HG03378 (cell line): ENCODE measurements at regions not wholly inside any gene's neighbourhood (a gene's known extent, or its start where the extent isn't known, plus 50 kb on each side); places are given as distances from the start of the nearest gene placed in this dataset.
"Not testable (repeated sequence)": the region's sequence is repeated elsewhere in the genome, so short reads cannot be mapped to it uniquely, and the experiment has no call there.

Experiments
- ATAC-seq: cut with Tn5 transposase; IDR thresholded peaks from one replicate; pipeline ENCODE4 v1.9.1; 2021; ENCODE audit warnings: mild to moderate bottlenecking, moderate library complexity; ENCODE audit not compliant: unreplicated experiment

DNA sequence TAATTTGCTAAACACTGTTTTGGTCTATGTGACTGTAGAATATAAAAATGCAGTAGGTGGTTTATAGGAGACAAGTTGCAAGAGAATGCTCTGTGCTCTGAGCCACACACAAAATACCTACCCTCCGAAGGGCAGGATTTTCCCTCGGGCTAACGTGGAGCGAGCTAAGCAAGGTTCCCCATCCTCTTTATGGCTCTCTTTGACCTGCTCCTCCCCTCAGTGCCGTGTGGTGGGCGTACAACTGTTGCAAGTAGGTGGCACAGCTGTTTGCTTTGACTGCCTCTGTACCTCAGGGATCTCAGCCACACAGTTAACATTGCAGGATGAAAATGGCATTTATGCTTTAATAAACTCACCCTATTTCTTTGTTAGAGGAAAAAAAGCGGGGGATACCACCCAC is 339.1 kb downstream of the SATB1 start:
- no peak for ATAC-seq

DNA sequence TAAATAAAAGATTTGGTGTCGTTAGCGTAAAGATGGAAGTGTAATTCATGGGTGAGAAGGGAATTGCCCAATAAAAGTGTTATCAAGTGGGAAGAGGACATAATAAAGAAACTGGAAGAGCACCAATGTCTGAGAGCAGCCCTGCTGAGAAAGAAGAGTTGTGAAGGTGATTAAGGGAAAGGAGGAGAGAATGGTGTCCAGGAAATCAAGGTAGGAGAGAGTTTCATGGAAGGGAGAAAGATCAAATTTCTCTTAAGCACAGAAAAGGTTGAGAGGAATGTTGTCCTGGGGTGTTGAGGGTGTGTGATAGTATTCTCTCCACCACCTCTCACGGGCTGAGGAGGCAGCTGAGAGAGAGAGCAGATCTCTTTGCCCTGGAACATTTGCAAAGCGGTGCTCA is 339.7 kb downstream of the SATB1 start:
- ATAC-seq: no peak

- ATAC-seq: not testable (repeated sequence)
Observed at GRCh38 chr3:18083273-18083590, 340.8 kb upstream of the TBC1D5 start.

DNA sequence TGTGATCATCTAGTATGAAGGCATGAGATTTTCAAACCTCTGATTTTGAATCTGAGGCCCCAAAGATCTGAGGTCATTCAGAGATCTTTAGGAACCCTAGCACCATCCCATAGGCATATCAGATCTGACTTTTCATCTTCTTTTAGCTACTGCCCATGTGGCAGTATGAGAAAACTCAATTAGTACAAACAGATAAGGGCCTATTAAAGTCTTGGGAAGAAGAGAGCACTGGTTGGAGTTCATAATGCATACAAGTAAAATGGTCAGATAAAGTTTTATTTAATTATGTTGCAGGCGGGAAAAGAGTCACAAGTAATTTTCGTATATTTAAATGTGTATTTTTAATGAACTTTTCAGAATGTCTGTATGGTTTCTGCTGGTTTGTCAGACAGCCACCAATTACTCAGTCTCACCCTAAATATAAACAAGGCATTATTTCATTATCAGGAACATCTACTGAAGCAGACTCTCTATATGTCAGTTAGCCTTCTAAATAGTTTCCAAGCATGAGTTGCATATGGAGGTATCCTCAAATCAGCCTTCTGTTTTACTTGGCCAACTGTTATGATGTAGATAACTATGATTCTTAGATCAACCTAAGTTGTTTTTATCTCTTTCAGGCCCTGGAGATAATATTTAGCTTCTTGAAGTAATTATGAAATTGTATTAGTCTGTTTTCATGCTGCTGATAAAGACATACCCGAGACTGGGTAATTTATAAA is 340.3 kb upstream of the TBC1D5 start:
- no peak for ATAC-seq

GRCh38 chr3:18080198-18080689 is 337.8 kb upstream of the TBC1D5 start:
- no peak for ATAC-seq

- ATAC-seq: no peak
Observed at GRCh38 chr3:18079739-18080138, 337.3 kb upstream of the TBC1D5 start.

GRCh38 chr3:18079062-18079461 is 336.6 kb upstream of the TBC1D5 start:
- ATAC-seq: no peak

GRCh38 chr3:18077128-18077840 is 334.9 kb upstream of the TBC1D5 start:
- no peak for ATAC-seq

GRCh38 chr3:18076301-18076700 is 333.9 kb upstream of the TBC1D5 start:
- ATAC-seq: no peak

GRCh38 chr3:18075799-18076198 is 333.4 kb upstream of the TBC1D5 start:
- ATAC-seq: no peak

DNA sequence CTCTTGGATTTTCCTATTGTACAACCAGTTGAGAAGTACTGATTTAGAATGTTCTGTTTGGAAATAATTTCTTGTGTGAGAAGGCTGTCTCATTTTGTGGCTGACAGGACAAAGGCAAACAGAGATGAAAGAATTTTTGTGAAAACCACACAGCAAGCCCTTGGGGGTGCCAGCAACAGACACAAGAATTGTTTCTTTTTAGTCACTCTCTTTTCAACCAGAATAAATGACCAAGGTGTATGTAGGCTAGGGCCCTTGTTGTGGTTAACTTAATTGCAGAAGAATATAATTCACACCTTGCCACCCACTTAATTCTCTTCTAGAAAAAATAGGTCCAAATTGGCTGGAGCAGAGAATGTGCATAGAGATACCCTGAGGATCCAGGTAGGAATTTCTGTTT is 329.4 kb upstream of the TBC1D5 start:
- no peak for ATAC-seq

DNA sequence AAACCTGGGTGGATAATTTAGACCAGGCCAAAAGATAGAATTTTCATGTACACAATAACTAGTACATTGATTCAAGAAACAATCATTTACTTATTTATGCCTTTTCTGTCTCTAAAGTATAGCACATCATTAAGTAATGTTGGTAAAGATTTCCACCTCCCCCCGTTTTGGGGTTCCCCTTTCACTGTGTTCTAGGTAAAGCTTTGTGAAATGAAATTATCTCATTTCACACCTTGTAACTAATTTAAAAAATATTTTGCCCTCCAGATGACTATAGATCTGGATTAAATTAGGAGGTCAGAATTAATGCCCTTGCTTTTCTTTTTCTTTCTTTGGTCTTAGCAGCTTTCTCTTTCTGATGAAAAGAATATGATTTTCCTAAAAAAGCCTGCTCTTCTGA is 328.5 kb upstream of the TBC1D5 start:
- no peak for ATAC-seq

- ATAC-seq: no peak
Observed at GRCh38 chr3:18070231-18070630, 327.8 kb upstream of the TBC1D5 start.

- no peak for ATAC-seq
Observed at GRCh38 chr3:18069568-18069967, 327.1 kb upstream of the TBC1D5 start.

- no peak for ATAC-seq
Observed at GRCh38 chr3:18066899-18067582, 324.6 kb upstream of the TBC1D5 start.

GRCh38 chr3:18064586-18064985 is 322.2 kb upstream of the TBC1D5 start:
- ATAC-seq: no peak

DNA sequence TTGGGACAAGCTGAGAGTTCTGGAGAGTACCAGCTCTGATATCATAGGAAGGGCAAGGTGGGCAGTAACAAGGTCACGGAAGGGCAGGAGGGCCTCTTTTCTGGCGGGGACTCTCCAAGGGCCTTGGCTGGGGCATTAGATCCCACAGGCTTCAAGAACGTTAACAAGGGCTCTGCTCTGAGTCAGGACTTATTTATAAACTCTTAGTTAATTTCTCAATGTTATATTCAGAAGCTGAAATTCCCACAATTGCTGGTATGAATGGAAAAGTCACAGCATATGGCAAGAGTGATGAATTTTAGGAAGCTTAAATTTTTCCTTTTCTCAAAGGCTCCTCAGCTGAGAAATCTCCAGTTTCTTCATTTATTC is 320.2 kb upstream of the TBC1D5 start:
- ATAC-seq: no peak

GRCh38 chr3:18061737-18062656 is 319.6 kb upstream of the TBC1D5 start:
- no peak for ATAC-seq

DNA sequence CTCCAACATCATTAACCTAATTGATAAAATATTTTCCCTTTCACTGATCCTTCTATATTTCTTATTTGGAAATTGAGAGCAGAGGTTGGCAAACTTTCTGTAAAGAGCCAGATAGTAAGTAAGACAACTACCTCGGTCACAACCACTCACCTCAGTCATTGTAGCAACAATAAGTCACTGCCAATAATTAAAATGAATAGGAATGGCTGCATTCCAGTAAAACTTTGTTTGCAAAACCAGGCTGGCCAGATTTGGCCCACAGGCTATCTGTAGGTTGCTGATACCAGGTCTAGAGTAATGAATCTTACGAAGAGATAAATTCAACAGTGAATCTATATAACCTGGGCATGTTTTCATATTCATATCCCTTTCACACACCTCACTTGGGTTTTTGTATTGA is 316.2 kb upstream of the TBC1D5 start:
- ATAC-seq: no peak

- ATAC-seq: no peak
Observed at GRCh38 chr3:18057471-18058091, 315.1 kb upstream of the TBC1D5 start.

DNA sequence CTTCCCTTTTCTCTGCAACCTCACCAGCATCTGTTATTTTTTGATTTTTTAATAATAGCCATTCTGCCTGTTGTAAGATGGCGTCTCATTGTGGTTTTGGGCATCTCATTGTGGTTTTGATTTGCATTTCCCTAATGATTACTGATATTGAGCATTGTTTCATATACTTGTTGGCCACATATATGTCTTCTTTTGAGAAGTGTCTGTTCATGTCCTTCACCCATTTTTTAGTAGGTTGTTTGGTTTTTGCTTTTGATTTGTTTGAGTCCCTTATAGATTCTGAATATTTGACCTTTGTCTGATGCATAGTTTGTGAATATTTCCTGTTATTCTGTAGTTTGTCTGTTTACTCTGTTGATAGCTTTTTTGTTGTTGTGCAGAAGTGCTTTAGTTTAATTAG is 312.2 kb upstream of the TBC1D5 start:
- ATAC-seq: no peak
